Small intestine (tissue), 7 donors: ENCODE measurements at regions not wholly inside any gene's neighbourhood (a gene's known extent, or its start where the extent isn't known, plus 50 kb on each side); places are given as distances from the start of the nearest gene placed in this dataset.

Experiments used
- DNase-seq, 2 donors: peaks; one replicate each; pipeline versions ENCODE4 v3.0.0 to v3.0.0-alpha.2; 2013
- FAIRE-seq: peaks from 2 replicates; lab custom pipeline; 2012; peaks lifted over from hg19 to GRCh38; lab: Jason Lieb, UNC
- H3K27ac ChIP-seq, 3 donors: one replicate each; pipeline ENCODE4 v1.5.1; 2013; ENCODE audit warnings: low read length in 2 of 3, mild to moderate bottlenecking in 2 of 3, control low read depth in 1 of 3, inconsistent platforms in 1 of 3, low read depth in 1 of 3, moderate library complexity in 1 of 3
- H3K27me3 ChIP-seq, 3 donors: one replicate each; pipeline ENCODE4 v1.6.1; 2013; ENCODE audit warnings: low read length in 3 of 3, inconsistent platforms in 1 of 3; ENCODE audit not compliant: control insufficient read depth in 3 of 3, insufficient read depth in 3 of 3
- H3K36me3 ChIP-seq, 3 donors: one replicate each; pipeline ENCODE4 v1.6.1; 2013; ENCODE audit warnings: low read length in 3 of 3, inconsistent platforms in 1 of 3, low read depth in 1 of 3, mild to moderate bottlenecking in 1 of 3, moderate library complexity in 1 of 3; ENCODE audit not compliant: control insufficient read depth in 3 of 3, insufficient read depth in 2 of 3
- H3K4me1 ChIP-seq, 3 donors: one replicate each; pipeline ENCODE4 v1.6.1; 2013; ENCODE audit warnings: low read length in 2 of 3, inconsistent platforms in 1 of 3, low read depth in 1 of 3, mild to moderate bottlenecking in 1 of 3, moderate library complexity in 1 of 3; ENCODE audit not compliant: control insufficient read depth in 3 of 3, insufficient read depth in 2 of 3
- H3K4me3 ChIP-seq, 3 donors: one replicate each; pipeline ENCODE4 v1.5.1; 2013; ENCODE audit warnings: low read length in 3 of 3, control low read depth in 1 of 3, inconsistent platforms in 1 of 3, low read depth in 1 of 3, mild to moderate bottlenecking in 1 of 3, moderate library complexity in 1 of 3
- H3K9me3 ChIP-seq, 2 donors: one replicate each; pipeline ENCODE4 v1.6.1; 2013; ENCODE audit warnings: low read depth in 1 of 2, low read length in 1 of 2; ENCODE audit not compliant: control insufficient read depth in 2 of 2, insufficient read depth in 1 of 2
- WGBS, 3 donors: extraction: QIAGEN DNeasy Blood & Tissue Kit; methylation state at CpG; one replicate each; pipeline ENCODE4 v1.1.7; 2013; 5-methylcytosine and 5-hydroxymethylcytosine counted together
- donor health status: healthy with polysubstance abuse.
- donor health status: control.
- donor health status: control.
- donor health status: Bipolar disorder and iron deficiency.
- donor health status: healthy.

GRCh38 chr1:164086832-164087231 lies 472.2 kb upstream of the PBX1 start:
- Histone ChIP-seq H3K9me3 (no peaks in the 10 kb centered on the region), H3K36me3 (no peaks in the 10 kb centered on the region), H3K4me1 (no peaks in the 10 kb centered on the region), H3K27ac (no peak overlapping the region), H3K27me3 (no peaks in the 10 kb centered on the region), H3K4me3 (no peak overlapping the region)
- FAIRE-seq (no peak), DNase-seq (no peak)

GRCh38 chr1:164087906-164088453 lies 471.0 kb upstream of the PBX1 start:
- FAIRE-seq (no peak), DNase-seq (no peak)
- H3K27me3 ChIP-seq = no peaks in the 10 kb centered on the region
- no peak overlapping the region for H3K4me3 ChIP-seq
- no peaks in the 10 kb centered on the region for H3K36me3 ChIP-seq
- H3K27ac ChIP-seq = no peak overlapping the region
- no peaks in the 10 kb centered on the region for H3K4me1 ChIP-seq
- peaks cover 1 to 6% of the 10 kb centered on the region in 2 donors for H3K9me3 ChIP-seq
- WGBS, 3 donors = 48 to 65% (median 65%) methylated on average over 6 of the region's 6 CpGs

- 64 to 79% (median 79%) methylated on average over 4 of the region's 4 CpGs for WGBS, 3 donors
- Histone ChIP-seq H3K36me3 (no peaks in the 10 kb centered on the region), H3K27ac (no peak overlapping the region), H3K9me3 (peaks cover 1 to 11% of the 10 kb centered on the region in 2 donors), H3K4me1 (no peaks in the 10 kb centered on the region), H3K27me3 (no peaks in the 10 kb centered on the region), H3K4me3 (no peak overlapping the region)
- DNase-seq (peak in 1 of 2 donors; percentile 3), FAIRE-seq (no peak)
Observed at GRCh38 chr1:164092603-164093353, 466.2 kb upstream of the PBX1 start.

- H3K27ac ChIP-seq = no peak overlapping the region
- FAIRE-seq (no peak), DNase-seq (no peak)
- 81 to 82% (median 82%) methylated on average over 2 of the region's 2 CpGs for WGBS, 3 donors
- no peak overlapping the region for H3K4me3 ChIP-seq
- H3K9me3 ChIP-seq = peaks cover 1 to 11% of the 10 kb centered on the region in 2 donors
- no peaks in the 10 kb centered on the region for H3K36me3 ChIP-seq
- no peaks in the 10 kb centered on the region for H3K27me3 ChIP-seq
- no peaks in the 10 kb centered on the region for H3K4me1 ChIP-seq
Observed at GRCh38 chr1:164093543-164093942, 465.4 kb upstream of the PBX1 start.

- 85 to 100% (median 95%) methylated on average over 2 of the region's 2 CpGs for WGBS, 3 donors
- Histone ChIP-seq H3K27ac (no peak overlapping the region), H3K4me3 (no peak overlapping the region), H3K9me3 (no peaks in the 10 kb centered on the region), H3K4me1 (no peaks in the 10 kb centered on the region), H3K36me3 (no peaks in the 10 kb centered on the region), H3K27me3 (no peaks in the 10 kb centered on the region)
- FAIRE-seq (no peak), DNase-seq (no peak)
Observed at GRCh38 chr1:164101802-164102201, 457.2 kb upstream of the PBX1 start.

GRCh38 chr1:164131949-164132348 lies 427.0 kb upstream of the PBX1 start:
- Histone ChIP-seq H3K27me3 (no peaks in the 10 kb centered on the region), H3K4me3 (no peak overlapping the region), H3K9me3 (peaks cover 0 to 2% of the 10 kb centered on the region in 2 donors), H3K27ac (no peak overlapping the region), H3K36me3 (no peaks in the 10 kb centered on the region), H3K4me1 (no peaks in the 10 kb centered on the region)
- WGBS, 3 donors = 77 to 84% (median 81%) methylated on average over 1 of the region's 1 CpG
- DNase-seq = no peak
- FAIRE-seq = no peak

GRCh38 chr1:164137273-164137925 lies 421.6 kb upstream of the PBX1 start:
- 23 to 58% (median 45%) methylated on average over 3 of the region's 3 CpGs for WGBS, 3 donors
- Histone ChIP-seq H3K27ac (no peak overlapping the region), H3K4me3 (no peak overlapping the region), H3K27me3 (peaks cover 0 to 3% (median 0%) of the 10 kb centered on the region in 3 donors), H3K36me3 (no peaks in the 10 kb centered on the region), H3K9me3 (peaks cover 0 to 2% of the 10 kb centered on the region in 2 donors), H3K4me1 (no peaks in the 10 kb centered on the region)
- FAIRE-seq (no peak), DNase-seq (peak in 1 of 2 donors; percentile 85)

- peaks cover 0 to 3% (median 0%) of the 10 kb centered on the region in 3 donors for H3K27me3 ChIP-seq
- no peak for FAIRE-seq
- 83 to 90% (median 84%) methylated on average over 8 of the region's 8 CpGs for WGBS, 3 donors
Observed at GRCh38 chr1:164141797-164142196, 417.2 kb upstream of the PBX1 start.

More at GRCh38 chr1:164141797-164142196, 417.2 kb upstream of the PBX1 start:
- Histone ChIP-seq H3K4me3 (no peak overlapping the region), H3K27ac (no peak overlapping the region), H3K9me3 (no peaks in the 10 kb centered on the region), H3K4me1 (no peaks in the 10 kb centered on the region), H3K36me3 (no peaks in the 10 kb centered on the region)
- DNase-seq = no peak
